Fibroblast of the conjunctiva (primary cell): ENCODE measurements at regions not wholly inside any gene's neighbourhood (a gene's known extent, or its start where the extent isn't known, plus 50 kb on each side); places are given as distances from the start of the nearest gene placed in this dataset.

Source experiments
- DNase-seq: peaks from one replicate; pipeline ENCODE4 v3.0.0-alpha.2; 2010; ENCODE audit warnings: low read depth

- no peak for DNase-seq
Measured at GRCh38 chrX:134173541-134174272, 63.3 kb upstream of the CCDC160 start.

DNA sequence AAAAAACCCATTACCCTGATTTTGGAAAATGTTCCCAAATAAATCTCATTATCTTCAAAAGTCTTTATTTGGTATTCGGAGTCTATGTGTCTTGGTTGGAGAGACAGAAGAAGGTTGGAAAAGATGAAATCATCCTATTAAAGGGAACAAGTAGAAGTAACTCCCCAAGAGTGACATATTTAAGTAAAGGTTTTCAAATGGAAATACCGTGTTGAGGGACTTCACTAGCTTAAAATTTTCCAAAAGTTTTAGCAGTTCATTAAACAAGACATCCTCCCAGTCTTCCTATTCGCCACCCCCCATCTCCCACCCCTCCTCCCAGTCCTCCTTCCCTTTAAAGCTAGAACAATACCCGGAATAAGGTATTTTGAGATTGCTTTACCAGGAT lies 62.7 kb upstream of the CCDC160 start:
- DNase-seq = no peak

DNA sequence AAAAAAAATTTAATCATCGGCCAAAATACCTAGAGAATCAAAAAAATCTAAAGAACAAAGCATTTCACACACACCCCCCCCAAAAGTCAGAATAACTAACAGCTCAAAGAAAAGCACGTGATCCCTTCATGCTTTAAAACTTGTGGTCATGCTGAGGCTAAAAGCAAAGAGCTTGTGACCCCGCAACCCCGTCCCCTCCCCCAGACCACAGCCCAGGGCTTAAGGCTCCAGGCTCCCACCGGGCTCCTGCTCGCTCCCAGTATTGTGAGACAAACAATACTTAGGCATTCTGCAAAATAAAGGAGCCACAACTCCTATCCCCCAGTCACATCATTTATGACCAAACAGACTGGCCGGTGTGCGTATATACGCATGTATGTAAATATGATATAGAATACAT lies 62.1 kb upstream of the CCDC160 start:
- no peak for DNase-seq

GRCh38 chrX:134177527-134177926 lies 59.5 kb upstream of the CCDC160 start:
- no peak for DNase-seq

GRCh38 chrX:134180601-134181274 lies 56.2 kb upstream of the CCDC160 start:
- DNase-seq = no peak

DNA sequence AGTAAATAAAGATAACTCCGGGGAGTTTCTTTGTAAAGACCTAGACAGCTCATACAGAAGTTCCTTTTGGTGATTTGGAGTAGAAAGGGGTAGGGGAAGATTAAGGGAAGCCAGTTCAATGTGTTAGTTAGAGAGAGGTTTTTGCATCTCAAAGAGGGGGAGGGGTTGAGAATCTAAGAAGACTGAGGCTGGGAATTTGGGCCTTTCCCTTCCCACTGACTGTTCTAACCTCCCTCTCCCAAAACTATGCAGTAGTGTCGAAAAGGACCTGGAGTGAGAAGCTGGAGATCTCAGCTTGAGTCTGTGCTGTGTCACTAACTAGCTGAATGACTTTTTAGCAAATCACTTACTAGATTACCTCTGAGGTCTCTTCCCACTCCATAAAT lies 55.7 kb upstream of the CCDC160 start:
- no peak for DNase-seq

DNA sequence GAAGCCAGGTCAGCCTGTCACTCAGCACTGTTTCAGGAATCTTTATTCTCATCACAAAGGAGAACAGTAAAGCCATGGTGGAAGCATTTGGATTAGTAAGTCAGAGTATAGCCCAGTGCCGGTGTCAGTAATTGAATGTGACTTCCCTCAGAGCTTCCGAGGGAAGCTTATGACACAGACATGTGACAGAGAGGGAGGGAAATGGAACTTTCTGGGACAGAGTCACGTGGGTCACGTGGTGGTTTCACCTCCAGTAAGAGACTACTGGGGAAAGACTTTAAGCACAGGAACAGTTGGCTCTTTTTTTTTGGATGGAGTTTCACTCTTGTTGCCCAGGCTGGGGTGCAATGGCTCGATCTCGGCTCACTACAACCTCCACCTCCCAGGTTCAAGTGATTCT lies 53.3 kb upstream of the CCDC160 start:
- DNase-seq = no peak

GRCh38 chrX:134184936-134185335 lies 52.0 kb upstream of the CCDC160 start:
- no peak for DNase-seq

GRCh38 chrX:134186362-134187121 lies 50.4 kb upstream of the CCDC160 start:
- no peak for DNase-seq
